BJ (cell line): ENCODE measurements at regions not wholly inside any gene's neighbourhood (a gene's known extent, or its start where the extent isn't known, plus 50 kb on each side); places are given as distances from the start of the nearest gene placed in this dataset.

Experiments
- CTCF ChIA-PET: fragments of 350-600 bp; formaldehyde crosslinking; extraction: SDS; loops from one replicate; lab custom pipeline; 2021; ENCODE audit warnings: antibody characterized with exemption, inconsistent platforms; lab: Yijun Ruan, JAX
- POLR2A ChIA-PET: fragments of 300-600 bp; sonication (Branson Sonifier 250); formaldehyde crosslinking; extraction: SDS; loops from one replicate; lab custom pipeline; 2021; ENCODE audit warnings: antibody characterized with exemption; lab: Charles Lee
- DNase-seq: peaks from one replicate; pipeline ENCODE4 v3.0.0-alpha.2; 2011; ENCODE audit warnings: low read depth
- H3K27me3 ChIP-seq: 2 replicates; pipeline ENCODE4 v1.6.0; 2011; ENCODE audit warnings: low read length; ENCODE audit not compliant: control insufficient read depth, insufficient read depth
- H3K36me3 ChIP-seq: 2 replicates; pipeline ENCODE4 v1.5.1; 2011; ENCODE audit warnings: low read length; ENCODE audit not compliant: control insufficient read depth, insufficient read depth
- H3K4me3 ChIP-seq: 2 replicates; pipeline ENCODE4 v1.5.1; 2011; ENCODE audit warnings: low read depth, mild to moderate bottlenecking, control low read depth, low read length
- TF ChIP-seq, protein P1 (sequence below): IDR thresholded peaks from 2 replicates; pipeline ENCODE4 v1.5.1; 2011; ENCODE audit warnings: low read depth, mild to moderate bottlenecking, control low read depth, inconsistent platforms, low read length, moderate library complexity; ENCODE audit not compliant: insufficient read depth

GRCh38 chr20:39903806-39904465, 785.1 kb downstream of the MAFB start:
- DNase-seq, result no peak
- H3K36me3 ChIP-seq, result no peaks in the 10 kb centered on the region
- POLR2A ChIA-PET, result no interaction called here
- no peaks in the 10 kb centered on the region; the same call in none of the 2 replicates for H3K27me3 ChIP-seq
- TF ChIP-seq, protein P1, sequence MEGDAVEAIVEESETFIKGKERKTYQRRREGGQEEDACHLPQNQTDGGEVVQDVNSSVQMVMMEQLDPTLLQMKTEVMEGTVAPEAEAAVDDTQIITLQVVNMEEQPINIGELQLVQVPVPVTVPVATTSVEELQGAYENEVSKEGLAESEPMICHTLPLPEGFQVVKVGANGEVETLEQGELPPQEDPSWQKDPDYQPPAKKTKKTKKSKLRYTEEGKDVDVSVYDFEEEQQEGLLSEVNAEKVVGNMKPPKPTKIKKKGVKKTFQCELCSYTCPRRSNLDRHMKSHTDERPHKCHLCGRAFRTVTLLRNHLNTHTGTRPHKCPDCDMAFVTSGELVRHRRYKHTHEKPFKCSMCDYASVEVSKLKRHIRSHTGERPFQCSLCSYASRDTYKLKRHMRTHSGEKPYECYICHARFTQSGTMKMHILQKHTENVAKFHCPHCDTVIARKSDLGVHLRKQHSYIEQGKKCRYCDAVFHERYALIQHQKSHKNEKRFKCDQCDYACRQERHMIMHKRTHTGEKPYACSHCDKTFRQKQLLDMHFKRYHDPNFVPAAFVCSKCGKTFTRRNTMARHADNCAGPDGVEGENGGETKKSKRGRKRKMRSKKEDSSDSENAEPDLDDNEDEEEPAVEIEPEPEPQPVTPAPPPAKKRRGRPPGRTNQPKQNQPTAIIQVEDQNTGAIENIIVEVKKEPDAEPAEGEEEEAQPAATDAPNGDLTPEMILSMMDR, result no peak
- H3K4me3 ChIP-seq, result no peak overlapping the region
- CTCF ChIA-PET, result no interaction called here

DNA sequence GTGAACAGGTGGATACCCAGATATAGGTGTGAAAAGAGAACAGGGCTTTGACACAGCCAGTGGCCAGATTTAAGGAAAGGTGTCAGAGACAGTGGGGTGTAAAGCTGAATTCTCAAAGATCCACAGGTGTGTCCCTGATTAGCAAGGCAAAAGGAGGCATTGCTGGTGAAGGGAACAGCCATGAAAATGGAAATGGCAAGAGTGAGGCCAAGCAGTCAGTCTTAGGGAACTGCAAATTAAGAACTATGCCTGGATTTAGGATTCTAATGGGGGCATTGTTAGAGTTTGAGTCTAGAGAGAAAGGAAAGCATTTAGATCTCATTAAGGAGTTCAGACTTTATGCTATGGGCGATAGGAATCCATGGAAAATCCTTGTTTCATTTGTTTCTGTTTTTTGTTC, 789.2 kb downstream of the MAFB start:
- POLR2A ChIA-PET, result no interaction called here
- no peak for DNase-seq
- Histone ChIP-seq H3K27me3 (no peaks in the 10 kb centered on the region; the same call in 1 of the 2 replicates), H3K36me3 (no peaks in the 10 kb centered on the region), H3K4me3 (no peak overlapping the region)
- TF ChIP-seq, protein P1, result no peak
- CTCF ChIA-PET, result interaction anchor here (2.7 kb wide), 1 partner anchor 26 kb away, joined by 6 read pairs; no protein-coding TSS in a partner anchor

DNA sequence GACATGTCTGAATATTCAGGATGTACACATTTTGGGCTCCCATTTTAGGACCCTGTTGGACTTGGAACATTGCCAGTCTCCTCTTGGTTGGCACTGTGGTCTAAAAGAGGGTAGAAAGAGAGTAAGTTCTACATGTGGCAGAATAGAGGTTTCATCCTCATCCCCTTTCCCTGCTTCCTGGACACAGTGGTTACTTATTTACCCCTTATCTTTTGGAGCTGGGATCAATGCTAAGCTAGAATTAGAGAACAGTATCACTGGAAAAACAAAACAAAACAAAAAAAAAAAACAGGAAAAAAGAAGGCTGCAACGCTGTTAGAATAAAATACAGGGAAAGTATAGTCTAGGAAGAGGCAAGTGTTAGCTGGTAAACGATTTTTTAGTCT, 790.6 kb downstream of the MAFB start:
- Histone ChIP-seq H3K27me3 (no peaks in the 10 kb centered on the region), H3K4me3 (no peak overlapping the region), H3K36me3 (no peaks in the 10 kb centered on the region)
- POLR2A ChIA-PET, result no interaction called here
- CTCF ChIA-PET, result interaction anchor here (1.3 to 2.7 kb wide), 2 partner anchors 24 to 1068 kb away, joined by 3 to 6 read pairs; no protein-coding TSS in a partner anchor
- DNase-seq, result no peak
- TF ChIP-seq, protein P1, result no peak

DNA sequence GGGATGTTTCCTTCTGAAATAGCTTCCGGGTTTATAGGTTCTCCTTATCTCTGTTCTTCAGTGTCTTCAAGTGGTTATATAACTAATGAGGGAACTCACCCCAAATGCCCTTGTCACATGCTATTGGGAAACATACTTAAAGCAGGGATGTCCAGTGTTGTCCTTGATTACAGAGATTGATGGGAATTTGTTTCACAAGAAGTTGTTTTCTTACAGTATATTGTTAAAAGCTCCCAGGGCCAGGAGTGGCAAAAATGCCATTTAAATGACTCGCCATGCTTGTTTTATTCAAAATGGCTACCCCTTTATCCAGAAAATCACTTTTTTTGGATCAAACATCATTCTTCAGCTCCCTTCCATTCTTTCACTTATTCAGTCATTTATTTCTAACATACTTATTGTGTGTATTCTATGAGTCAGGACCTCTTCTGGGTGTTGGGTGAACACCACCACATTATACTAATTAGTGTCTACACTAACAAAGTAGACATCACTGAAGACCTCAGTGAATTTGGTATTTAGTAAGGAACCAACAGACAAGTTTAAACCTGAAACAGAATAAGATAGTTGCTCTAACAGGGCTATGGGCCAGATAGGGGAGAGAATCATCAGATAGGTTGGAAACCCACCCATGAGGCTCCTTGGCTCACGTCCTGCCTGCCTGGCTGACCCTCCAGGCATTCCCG, 791.1 kb downstream of the MAFB start:
- no peak overlapping the region for H3K4me3 ChIP-seq
- H3K36me3 ChIP-seq, result no peaks in the 10 kb centered on the region
- ChIA-PET POLR2A (no interaction called here), CTCF (interaction anchor here (1.3 to 2.7 kb wide), 2 partner anchors 24 to 1068 kb away, joined by 3 to 6 read pairs; no protein-coding TSS in a partner anchor)
- no peak for DNase-seq
- TF ChIP-seq, protein P1, result no peak
- no peaks in the 10 kb centered on the region for H3K27me3 ChIP-seq

DNA sequence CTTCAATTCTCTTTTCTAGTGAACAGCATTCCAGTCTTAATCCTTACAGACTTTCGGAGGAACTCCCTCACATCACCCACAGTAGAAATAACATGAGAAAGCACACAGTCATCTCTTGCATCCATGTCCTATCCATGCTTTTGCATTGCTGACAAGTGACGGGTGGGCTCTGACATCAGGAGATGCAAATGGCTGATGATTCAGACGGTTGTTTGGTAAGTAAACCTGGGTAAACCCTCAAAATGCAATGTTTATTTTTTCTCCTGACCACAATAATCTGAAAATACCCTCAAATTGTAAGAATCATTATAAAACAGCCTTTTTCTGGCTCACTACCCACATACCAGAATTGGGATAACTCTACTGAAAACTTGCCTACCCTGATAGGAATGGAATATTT, 792.0 kb downstream of the MAFB start:
- CTCF ChIA-PET, result interaction anchor here (2.7 kb wide), 1 partner anchor 23 kb away, joined by 6 read pairs; no protein-coding TSS in a partner anchor
- no peak overlapping the region for H3K4me3 ChIP-seq

More for the DNA sequence above, 792.0 kb downstream of the MAFB start:
- peak; percentile 76 for DNase-seq
- Histone ChIP-seq H3K27me3 (no peaks in the 10 kb centered on the region), H3K36me3 (no peaks in the 10 kb centered on the region)
- TF ChIP-seq, protein P1, result no peak
- POLR2A ChIA-PET, result no interaction called here
